ENCODE measurements at regions not wholly inside any gene's neighbourhood (a gene's known extent, or its start where the extent isn't known, plus 50 kb on each side); places are given as distances from the start of the nearest gene placed in this dataset.

DNA sequence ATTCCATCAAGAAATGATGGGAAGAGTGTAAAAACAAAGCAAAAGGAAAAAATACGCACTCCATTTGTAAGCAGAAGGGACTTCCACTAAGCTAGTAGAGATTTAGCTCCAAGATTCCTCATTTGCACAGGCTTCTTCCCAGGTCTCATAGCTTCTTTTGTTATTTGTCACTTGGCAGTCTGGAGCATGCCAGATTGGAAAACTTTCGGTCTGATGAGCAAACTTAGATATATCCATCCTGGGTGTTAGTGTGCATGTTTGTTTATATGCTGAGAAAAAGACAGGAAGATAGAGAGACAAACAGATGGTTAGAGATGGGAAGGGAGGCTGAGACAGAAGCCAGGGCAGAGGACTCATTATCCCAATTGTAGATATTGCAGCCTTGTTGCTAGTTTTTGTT, 1644.5 kb upstream of the NUDT12 start:
- Histone ChIP-seq H3K4me1 (no peaks in the 10 kb centered on the region), H3K9me3 (no peaks in the 10 kb centered on the region), H3K4me3 (no peak overlapping the region), H3K36me3 (no peaks in the 10 kb centered on the region), H3K27ac (no peak overlapping the region), H3K27me3 (no peaks in the 10 kb centered on the region)
- TF ChIP-seq, protein P1, sequence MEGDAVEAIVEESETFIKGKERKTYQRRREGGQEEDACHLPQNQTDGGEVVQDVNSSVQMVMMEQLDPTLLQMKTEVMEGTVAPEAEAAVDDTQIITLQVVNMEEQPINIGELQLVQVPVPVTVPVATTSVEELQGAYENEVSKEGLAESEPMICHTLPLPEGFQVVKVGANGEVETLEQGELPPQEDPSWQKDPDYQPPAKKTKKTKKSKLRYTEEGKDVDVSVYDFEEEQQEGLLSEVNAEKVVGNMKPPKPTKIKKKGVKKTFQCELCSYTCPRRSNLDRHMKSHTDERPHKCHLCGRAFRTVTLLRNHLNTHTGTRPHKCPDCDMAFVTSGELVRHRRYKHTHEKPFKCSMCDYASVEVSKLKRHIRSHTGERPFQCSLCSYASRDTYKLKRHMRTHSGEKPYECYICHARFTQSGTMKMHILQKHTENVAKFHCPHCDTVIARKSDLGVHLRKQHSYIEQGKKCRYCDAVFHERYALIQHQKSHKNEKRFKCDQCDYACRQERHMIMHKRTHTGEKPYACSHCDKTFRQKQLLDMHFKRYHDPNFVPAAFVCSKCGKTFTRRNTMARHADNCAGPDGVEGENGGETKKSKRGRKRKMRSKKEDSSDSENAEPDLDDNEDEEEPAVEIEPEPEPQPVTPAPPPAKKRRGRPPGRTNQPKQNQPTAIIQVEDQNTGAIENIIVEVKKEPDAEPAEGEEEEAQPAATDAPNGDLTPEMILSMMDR (IDR thresholded peaks at IDR 0.05) = no peak
- no peak for DNase-seq
- intact Hi-C loops (cut with DNase I; ENCODE audit: low total_unique reads) = no loop called here

DNA sequence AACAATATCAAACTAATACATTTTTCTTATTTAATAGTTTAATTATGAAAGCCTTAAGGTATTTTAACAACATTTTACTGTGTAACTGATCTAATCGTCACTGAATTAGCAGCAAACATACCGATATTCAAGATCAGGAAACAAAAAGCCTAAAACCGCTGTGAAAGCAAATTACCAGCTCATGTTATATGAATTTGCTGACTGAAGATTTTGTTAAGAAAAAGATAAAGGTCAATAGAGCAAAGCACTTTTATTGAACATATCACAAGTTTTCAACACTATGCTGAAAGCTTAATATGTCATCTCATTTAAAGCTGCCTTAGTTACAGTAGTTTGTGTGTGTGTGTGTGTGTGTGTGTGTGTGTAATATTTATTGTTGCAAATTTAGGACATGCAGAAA, 1634.9 kb upstream of the NUDT12 start:
- no peaks in the 10 kb centered on the region for H3K27me3 ChIP-seq
- DNase-seq = no peak
- no peak overlapping the region for H3K4me3 ChIP-seq
- no peaks in the 10 kb centered on the region for H3K36me3 ChIP-seq
- H3K27ac ChIP-seq = no peak overlapping the region
- peaks cover 0 to 3% (median 0%) of the 10 kb centered on the region in 3 donors for H3K9me3 ChIP-seq
- TF ChIP-seq, protein P1 (IDR thresholded peaks at IDR 0.05) = no peak
- no peaks in the 10 kb centered on the region for H3K4me1 ChIP-seq
- intact Hi-C loops (cut with DNase I; ENCODE audit: low total_unique reads) = no loop called here

DNA sequence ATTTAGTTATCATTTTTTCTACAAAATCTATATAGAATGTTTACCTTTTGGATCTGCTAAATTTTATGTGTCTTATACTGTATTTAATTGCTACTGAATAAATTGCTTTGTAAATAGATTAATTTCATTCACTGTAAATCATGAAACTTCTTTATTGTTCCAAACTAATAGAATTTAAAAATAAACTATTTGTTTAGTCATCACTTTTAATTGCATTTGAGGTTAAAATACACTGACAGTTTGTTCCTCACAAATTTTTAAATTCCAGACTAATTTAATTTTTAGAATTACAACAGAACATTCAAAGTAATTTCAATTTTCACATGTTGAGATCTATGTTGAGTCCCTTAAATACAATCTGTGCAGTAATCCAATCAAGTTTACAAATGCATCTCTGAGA, 1633.2 kb upstream of the NUDT12 start:
- Histone ChIP-seq H3K4me1 (no peaks in the 10 kb centered on the region), H3K9me3 (peaks cover 0 to 3% (median 0%) of the 10 kb centered on the region in 3 donors), H3K27ac (no peak overlapping the region), H3K27me3 (no peaks in the 10 kb centered on the region), H3K36me3 (no peaks in the 10 kb centered on the region), H3K4me3 (no peak overlapping the region)
- TF ChIP-seq, protein P1 (IDR thresholded peaks at IDR 0.05) = no peak
- intact Hi-C loops (cut with DNase I; ENCODE audit: low total_unique reads) = no loop called here
- no peak for DNase-seq

DNA sequence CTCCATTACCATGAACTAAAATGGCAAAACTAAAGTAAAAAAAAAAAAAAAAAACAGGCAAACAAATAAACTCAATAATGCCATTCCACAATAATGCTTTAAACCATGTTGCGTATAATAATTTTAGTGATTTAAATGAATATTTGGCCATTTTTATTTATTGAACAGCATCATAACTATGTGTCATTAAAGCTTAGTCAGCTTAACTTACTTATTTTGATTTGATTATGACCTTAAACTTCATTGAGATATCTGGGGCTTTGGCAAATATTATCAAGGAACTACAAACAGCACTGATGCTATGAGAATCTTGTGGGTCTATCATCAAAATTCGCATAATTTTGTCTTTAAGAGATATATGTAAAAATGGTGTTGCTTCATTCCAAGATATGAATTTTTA, 1610.3 kb upstream of the NUDT12 start:
- Histone ChIP-seq H3K27ac (no peak overlapping the region), H3K4me3 (no peak overlapping the region), H3K36me3 (no peaks in the 10 kb centered on the region), H3K9me3 (no peaks in the 10 kb centered on the region), H3K4me1 (no peaks in the 10 kb centered on the region), H3K27me3 (no peaks in the 10 kb centered on the region)
- intact Hi-C loops (cut with DNase I; ENCODE audit: low total_unique reads) = no loop called here
- DNase-seq = no peak
- TF ChIP-seq, protein P1 (IDR thresholded peaks at IDR 0.05) = no peak

DNA sequence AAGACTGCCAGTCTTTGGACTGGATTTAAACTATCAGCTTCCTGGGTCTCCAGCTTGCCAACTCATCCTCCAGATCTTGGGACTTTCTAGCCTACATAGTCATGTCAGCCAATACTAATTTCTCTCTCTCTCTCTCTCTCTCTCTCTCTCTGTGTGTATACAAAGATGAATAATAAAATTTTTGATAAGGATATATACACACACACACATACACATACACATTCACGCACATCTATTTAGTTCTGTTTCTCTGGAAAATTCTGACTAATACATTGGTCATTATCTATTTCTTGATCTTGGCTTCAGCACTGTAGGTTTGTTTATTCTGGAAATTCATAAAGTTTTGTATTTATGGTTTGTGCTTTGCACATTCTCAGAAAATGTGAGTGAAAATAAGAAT, 1606.2 kb upstream of the NUDT12 start:
- Histone ChIP-seq H3K4me1 (no peaks in the 10 kb centered on the region), H3K27ac (no peak overlapping the region), H3K27me3 (no peaks in the 10 kb centered on the region), H3K4me3 (no peak overlapping the region), H3K9me3 (no peaks in the 10 kb centered on the region), H3K36me3 (no peaks in the 10 kb centered on the region)
- intact Hi-C loops (cut with DNase I; ENCODE audit: low total_unique reads) = no loop called here
- no peak for DNase-seq
- TF ChIP-seq, protein P1 (IDR thresholded peaks at IDR 0.05) = no peak

DNA sequence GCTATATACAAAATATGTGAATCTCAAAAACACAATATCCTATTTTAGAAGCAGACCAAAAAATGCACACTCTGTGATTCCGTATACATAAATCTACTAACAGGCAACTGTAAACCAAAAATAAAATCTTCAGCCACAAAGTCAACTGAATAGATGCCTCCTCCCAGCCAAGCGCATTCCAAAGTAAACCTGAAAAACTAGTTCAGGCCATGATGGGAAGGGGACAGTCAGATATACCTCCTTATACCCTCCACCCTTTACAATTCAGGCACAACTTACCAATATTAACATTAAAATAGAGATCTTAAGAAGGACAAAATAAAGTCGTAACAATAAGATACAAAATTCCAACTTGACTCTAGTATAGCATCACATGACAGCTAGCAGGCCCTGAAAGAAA, 1604.5 kb upstream of the NUDT12 start:
- Histone ChIP-seq H3K27me3 (no peaks in the 10 kb centered on the region), H3K27ac (no peak overlapping the region), H3K9me3 (no peaks in the 10 kb centered on the region), H3K4me1 (no peaks in the 10 kb centered on the region), H3K4me3 (no peak overlapping the region), H3K36me3 (no peaks in the 10 kb centered on the region)
- TF ChIP-seq, protein P1 (IDR thresholded peaks at IDR 0.05) = no peak
- intact Hi-C loops (cut with DNase I; ENCODE audit: low total_unique reads) = no loop called here
- no peak for DNase-seq
